B cell (primary cell): ENCODE measurements at regions not wholly inside any gene's neighbourhood (a gene's known extent, or its start where the extent isn't known, plus 50 kb on each side); places are given as distances from the start of the nearest gene placed in this dataset.

Source experiments
- ATAC-seq: fragments of 200-7000 bp; cut with Tn5 transposase; one replicate; pipeline ENCODE4 v1.10.0; 2021; ENCODE audit warnings: low read depth, mild to moderate bottlenecking, moderate number of reproducible peaks, moderate library complexity
- CTCF ChIA-PET: fragments of 350-600 bp; sonication (Branson Sonifier 250); formaldehyde crosslinking; loops from one replicate; lab custom pipeline; 2021; ENCODE audit warnings: antibody characterized with exemption, inconsistent platforms; lab: Charles Lee
- POLR2A ChIA-PET: fragments of 350-600 bp; sonication (Branson Sonifier 250); formaldehyde crosslinking; loops from one replicate; lab custom pipeline; 2021; ENCODE audit warnings: antibody characterized with exemption; lab: Charles Lee
- DNase-seq: peaks from one replicate; pipeline ENCODE4 v3.0.0; 2013
- H2AFZ ChIP-seq: 2 replicates; pipeline ENCODE4 v1.6.1; 2012; ENCODE audit warnings: mild to moderate bottlenecking, low read depth, low read length; ENCODE audit not compliant: insufficient read depth, poor library complexity, severe bottlenecking
- H3K27ac ChIP-seq, 2 donors: 1 replicate in 1 of 2; 2 replicates in 1 of 2; pipeline ENCODE4 v1.5.1; 2012 to 2013; ENCODE audit warnings: low read length in 2 of 2, mild to moderate bottlenecking in 2 of 2, moderate library complexity in 1 of 2
- H3K27me3 ChIP-seq, 4 experiments: fragments of 200-600 bp in 1 of 4; sonication (generic) in 1 of 4; replicated peaks in 1 of 4; 1 replicate in 2 of 4; 2 replicates in 2 of 4; pipeline versions ENCODE4 v1.6.1 to v1.7.0; 2013 to 2016; ENCODE audit warnings: low read length in 3 of 4, mild to moderate bottlenecking in 2 of 4, mixed read lengths in 1 of 4, moderate library complexity in 1 of 4; ENCODE audit not compliant: insufficient read depth in 4 of 4, control insufficient read depth in 3 of 4; ENCODE audit errors: control extremely low read depth in 1 of 4
- H3K36me3 ChIP-seq, 2 experiments: replicated peaks in 1 of 2; 1 replicate in 1 of 2; 2 replicates in 1 of 2; pipeline versions ENCODE4 v1.6.1 to v1.7.1; 2013; ENCODE audit warnings: low read length in 1 of 2; ENCODE audit not compliant: insufficient read depth in 2 of 2, control insufficient read depth in 1 of 2; ENCODE audit errors: control extremely low read depth in 1 of 2, extremely low read depth in 1 of 2
- H3K4me1 ChIP-seq, 2 donors: fragments of 200-600 bp in 1 of 2; sonication (generic) in 1 of 2; 1 replicate in 1 of 2; 2 replicates in 1 of 2; pipeline versions ENCODE4 v1.5.1 to v1.6.1; 2013 to 2017; ENCODE audit warnings: low read length in 2 of 2; ENCODE audit not compliant: control insufficient read depth in 2 of 2, insufficient read depth in 2 of 2
- H3K4me2 ChIP-seq: replicated peaks from 2 replicates; pipeline ENCODE3; 2012; ENCODE audit warnings: mild to moderate bottlenecking, low read depth, low read length; ENCODE audit not compliant: poor library complexity, severe bottlenecking
- H3K4me3 ChIP-seq, 5 experiments: fragments of 200-600 bp in 1 of 5; sonication (generic) in 1 of 5; 1 replicate in 3 of 5; 2 replicates in 2 of 5; pipeline versions ENCODE4 v1.5.1 to v1.7.0; 2011 to 2016; ENCODE audit warnings: low read length in 4 of 5, mild to moderate bottlenecking in 4 of 5, low read depth in 2 of 5, control low read depth in 1 of 5, moderate library complexity in 1 of 5; ENCODE audit not compliant: insufficient read depth in 1 of 5; ENCODE audit errors: control extremely low read depth in 1 of 5, extremely low read depth in 1 of 5
- H3K79me2 ChIP-seq: fragments of 200-600 bp; sonication (generic); one replicate; pipeline ENCODE4 v1.6.0; 2016; ENCODE audit warnings: low read length; ENCODE audit not compliant: control insufficient read depth, insufficient read depth
- H3K9ac ChIP-seq: fragments of 200-600 bp; sonication (generic); 2 replicates; pipeline ENCODE4 v1.6.1; 2017; ENCODE audit warnings: mild to moderate bottlenecking, low read length, moderate library complexity
- H3K9me3 ChIP-seq, 3 donors: one replicate each; pipeline versions ENCODE4 v1.6.1 to v1.7.1; 2013; ENCODE audit warnings: low read length in 2 of 3; ENCODE audit not compliant: control insufficient read depth in 2 of 3, insufficient read depth in 1 of 3; ENCODE audit errors: control extremely low read depth in 1 of 3
- H4K20me1 ChIP-seq: 2 replicates; pipeline ENCODE4 v1.6.0; 2012; ENCODE audit warnings: mild to moderate bottlenecking, low read length; ENCODE audit not compliant: insufficient read depth, control insufficient read depth, poor library complexity, severe bottlenecking
- H3K27ac Mint-ChIP-seq: one replicate; pipeline ENCODE4 v1.8.0; 2021; ENCODE audit warnings: mixed read lengths
- H3K27me3 Mint-ChIP-seq: one replicate; pipeline ENCODE4 v1.8.0; 2021; ENCODE audit warnings: mixed read lengths
- H3K4me1 Mint-ChIP-seq: one replicate; pipeline ENCODE4 v1.8.0; 2021; ENCODE audit warnings: mixed read lengths
- H3K4me3 Mint-ChIP-seq: one replicate; pipeline ENCODE4 v1.8.0; 2021; ENCODE audit warnings: mixed read lengths
- H3K9me3 Mint-ChIP-seq: one replicate; pipeline ENCODE4 v1.8.0; 2022; ENCODE audit warnings: mixed read lengths; ENCODE audit not compliant: insufficient read depth
- EZH2 ChIP-seq: IDR thresholded peaks from 2 replicates; pipeline ENCODE4 v1.6.1; 2012; ENCODE audit warnings: borderline replicate concordance, low read depth, mild to moderate bottlenecking, moderate library complexity, low read length; ENCODE audit not compliant: insufficient read depth, poor library complexity, severe bottlenecking
- whole genome bisulfite sequencing: methylation state at CpG from one replicate; pipeline ENCODE4 v1.1.5; 2013; ENCODE audit warnings: missing lambda C conversion rate; ENCODE audit not compliant: insufficient coverage; 5-methylcytosine and 5-hydroxymethylcytosine counted together
- intact Hi-C: fragments of 100-400 bp; cut with micrococcal nuclease; formaldehyde crosslinking; loops from one replicate; pipeline ENCODE4 v1.10.0; 2022
- TF ChIP-seq, protein P1 (sequence below): fragments of 200-600 bp; IDR thresholded peaks from one replicate; pipeline ENCODE4 v1.8.0; 2022; ENCODE audit warnings: antibody characterized with exemption, mild to moderate bottlenecking

DNA sequence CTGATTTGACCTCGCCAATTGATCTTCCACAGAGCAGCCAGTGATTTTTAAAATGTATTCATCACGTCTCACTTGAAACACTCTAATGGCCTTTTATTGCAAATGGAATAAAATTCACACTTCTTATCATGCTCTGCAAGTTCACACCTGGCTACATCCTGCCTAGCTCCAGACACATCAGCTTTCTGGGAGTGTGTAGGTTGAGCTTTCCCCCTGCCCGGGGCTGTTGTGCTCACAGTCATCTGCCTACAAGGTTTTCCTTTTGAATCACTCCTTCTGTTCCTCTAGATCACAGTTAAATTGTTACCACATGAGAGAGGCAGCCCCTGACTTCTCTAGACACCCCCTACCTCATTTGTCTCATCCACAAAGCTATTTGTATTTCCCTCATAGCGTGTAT lies 674.5 kb downstream of the PRELID2 start:
- intact Hi-C loops = no loop called here

DNA sequence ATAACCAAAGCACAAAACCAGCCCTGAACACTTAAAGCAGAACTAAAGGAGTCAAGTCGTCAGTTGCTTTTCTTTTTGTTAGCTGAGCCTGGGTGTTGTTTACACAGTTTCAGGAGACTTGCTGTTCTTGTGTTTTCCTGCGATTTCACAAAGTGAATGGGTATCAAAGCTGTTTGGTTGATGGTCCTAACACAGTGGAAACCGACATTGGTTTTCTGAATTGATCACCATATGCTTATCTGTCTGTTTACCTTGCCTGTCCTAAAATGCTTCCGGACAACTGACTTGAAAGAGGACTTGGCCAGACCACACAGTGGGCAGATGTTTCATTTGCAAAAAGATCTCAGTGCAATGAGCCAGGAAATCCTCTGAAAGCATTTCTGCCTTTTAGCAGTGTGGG lies 676.4 kb downstream of the PRELID2 start:
- H3K36me3 ChIP-seq = no peaks in the 10 kb centered on the region
- TF ChIP-seq, protein P1, sequence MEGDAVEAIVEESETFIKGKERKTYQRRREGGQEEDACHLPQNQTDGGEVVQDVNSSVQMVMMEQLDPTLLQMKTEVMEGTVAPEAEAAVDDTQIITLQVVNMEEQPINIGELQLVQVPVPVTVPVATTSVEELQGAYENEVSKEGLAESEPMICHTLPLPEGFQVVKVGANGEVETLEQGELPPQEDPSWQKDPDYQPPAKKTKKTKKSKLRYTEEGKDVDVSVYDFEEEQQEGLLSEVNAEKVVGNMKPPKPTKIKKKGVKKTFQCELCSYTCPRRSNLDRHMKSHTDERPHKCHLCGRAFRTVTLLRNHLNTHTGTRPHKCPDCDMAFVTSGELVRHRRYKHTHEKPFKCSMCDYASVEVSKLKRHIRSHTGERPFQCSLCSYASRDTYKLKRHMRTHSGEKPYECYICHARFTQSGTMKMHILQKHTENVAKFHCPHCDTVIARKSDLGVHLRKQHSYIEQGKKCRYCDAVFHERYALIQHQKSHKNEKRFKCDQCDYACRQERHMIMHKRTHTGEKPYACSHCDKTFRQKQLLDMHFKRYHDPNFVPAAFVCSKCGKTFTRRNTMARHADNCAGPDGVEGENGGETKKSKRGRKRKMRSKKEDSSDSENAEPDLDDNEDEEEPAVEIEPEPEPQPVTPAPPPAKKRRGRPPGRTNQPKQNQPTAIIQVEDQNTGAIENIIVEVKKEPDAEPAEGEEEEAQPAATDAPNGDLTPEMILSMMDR = no peak
- TF ChIP-seq EZH2 = no peak
- H3K4me1 Mint-ChIP-seq = no peaks in the 10 kb centered on the region
- POLR2A ChIA-PET = no interaction called here
- WGBS = 62% methylated on average over 4 of the region's 4 CpGs
- H3K9me3 ChIP-seq = no peaks in the 10 kb centered on the region
- no peak overlapping the region for H3K4me3 ChIP-seq
- no peak overlapping the region for H3K27ac Mint-ChIP-seq
- H2AFZ ChIP-seq = no peak overlapping the region
- CTCF ChIA-PET = no interaction called here
- ATAC-seq (no peak), DNase-seq (no peak)
- H4K20me1 ChIP-seq = no peaks in the 10 kb centered on the region
- no peak overlapping the region for H3K27ac ChIP-seq
- no peaks in the 10 kb centered on the region for H3K79me2 ChIP-seq
- no peak overlapping the region for H3K4me2 ChIP-seq
- H3K27me3 ChIP-seq = no peaks in the 10 kb centered on the region
- H3K4me1 ChIP-seq = no peaks in the 10 kb centered on the region
- H3K27me3 Mint-ChIP-seq = no peaks in the 10 kb centered on the region
- intact Hi-C loops = no loop called here
- H3K9ac ChIP-seq = no peak overlapping the region
- no peaks in the 10 kb centered on the region for H3K9me3 Mint-ChIP-seq
- H3K4me3 Mint-ChIP-seq = no peak overlapping the region

More for the DNA sequence above, 674.5 kb downstream of the PRELID2 start:
- Mint-ChIP-seq H3K4me3 (no peak overlapping the region), H3K27me3 (no peaks in the 10 kb centered on the region), H3K9me3 (no peaks in the 10 kb centered on the region), H3K4me1 (no peaks in the 10 kb centered on the region), H3K27ac (no peak overlapping the region)
- Histone ChIP-seq H3K4me2 (no peak overlapping the region), H3K79me2 (no peaks in the 10 kb centered on the region), H4K20me1 (no peaks in the 10 kb centered on the region), H2AFZ (no peak overlapping the region), H3K4me1 (no peaks in the 10 kb centered on the region), H3K36me3 (no peaks in the 10 kb centered on the region), H3K9me3 (no peaks in the 10 kb centered on the region), H3K27me3 (no peaks in the 10 kb centered on the region), H3K9ac (no peak overlapping the region), H3K27ac (no peak overlapping the region), H3K4me3 (no peak overlapping the region)
- POLR2A ChIA-PET = no interaction called here
- TF ChIP-seq, protein P1 = no peak
- TF ChIP-seq EZH2 = no peak
- WGBS = 73% methylated on average over 3 of the region's 4 CpGs
- CTCF ChIA-PET = no interaction called here
- no peak for DNase-seq
- ATAC-seq = no peak
